22Rv1 (cell line): ENCODE measurements at regions not wholly inside any gene's neighbourhood (a gene's known extent, or its start where the extent isn't known, plus 50 kb on each side); places are given as distances from the start of the nearest gene placed in this dataset.

Experiments used
- H3K27ac ChIP-seq: fragments of 450-650 bp; 2 replicates; pipeline ENCODE4 v1.5.1; 2017
- ZFX ChIP-seq: fragments of 450-650 bp; IDR thresholded peaks from 2 replicates; pipeline ENCODE4 v1.6.1; 2017; ENCODE audit warnings: antibody characterized with exemption, borderline replicate concordance
- TF ChIP-seq, protein P1 (sequence below): fragments of 450-650 bp; IDR thresholded peaks from 2 replicates; pipeline ENCODE4 v1.5.1; 2017; ENCODE audit warnings: mild to moderate bottlenecking

DNA sequence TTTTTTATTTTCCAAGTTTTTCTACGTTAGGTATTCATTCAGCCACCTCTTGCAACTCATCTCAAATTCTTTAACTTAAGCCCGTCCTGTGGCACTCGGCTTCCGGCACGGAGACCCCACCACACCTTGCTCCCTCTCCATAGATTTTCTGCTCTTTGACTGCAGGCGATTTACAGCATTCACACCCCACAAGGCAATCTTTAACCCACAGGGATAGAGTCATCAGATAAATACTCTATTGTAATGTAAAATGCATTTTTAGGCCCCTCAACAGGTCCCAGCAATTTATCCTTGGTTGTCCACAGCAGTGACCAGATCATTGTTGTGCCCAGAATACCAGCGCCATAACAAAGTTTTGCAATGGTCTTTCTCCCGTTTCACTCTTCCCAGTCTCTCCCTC is 132.3 kb upstream of the EPHA4 start:
- no peak for TF ChIP-seq ZFX
- H3K27ac ChIP-seq, result no peak overlapping the region

DNA sequence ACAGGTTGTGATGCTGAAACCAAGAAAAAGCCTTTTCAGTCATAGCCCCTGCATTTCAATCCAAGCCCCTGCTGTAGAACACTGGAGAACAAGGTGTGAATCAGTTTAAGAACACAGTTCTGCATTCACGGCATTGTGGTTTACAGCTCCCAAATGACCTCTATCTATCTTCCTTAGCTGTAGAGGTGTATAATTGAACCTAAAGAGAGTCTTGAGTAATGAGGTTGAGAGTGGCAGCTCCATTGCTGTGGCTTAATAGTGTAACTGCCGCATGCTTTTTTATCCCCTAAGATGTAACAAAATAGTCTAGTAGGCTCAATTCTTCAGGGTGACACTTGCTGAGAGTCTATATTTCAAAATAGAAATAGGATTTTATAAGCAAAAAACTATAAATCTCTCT is 121.3 kb upstream of the EPHA4 start:
- TF ChIP-seq, protein P1, sequence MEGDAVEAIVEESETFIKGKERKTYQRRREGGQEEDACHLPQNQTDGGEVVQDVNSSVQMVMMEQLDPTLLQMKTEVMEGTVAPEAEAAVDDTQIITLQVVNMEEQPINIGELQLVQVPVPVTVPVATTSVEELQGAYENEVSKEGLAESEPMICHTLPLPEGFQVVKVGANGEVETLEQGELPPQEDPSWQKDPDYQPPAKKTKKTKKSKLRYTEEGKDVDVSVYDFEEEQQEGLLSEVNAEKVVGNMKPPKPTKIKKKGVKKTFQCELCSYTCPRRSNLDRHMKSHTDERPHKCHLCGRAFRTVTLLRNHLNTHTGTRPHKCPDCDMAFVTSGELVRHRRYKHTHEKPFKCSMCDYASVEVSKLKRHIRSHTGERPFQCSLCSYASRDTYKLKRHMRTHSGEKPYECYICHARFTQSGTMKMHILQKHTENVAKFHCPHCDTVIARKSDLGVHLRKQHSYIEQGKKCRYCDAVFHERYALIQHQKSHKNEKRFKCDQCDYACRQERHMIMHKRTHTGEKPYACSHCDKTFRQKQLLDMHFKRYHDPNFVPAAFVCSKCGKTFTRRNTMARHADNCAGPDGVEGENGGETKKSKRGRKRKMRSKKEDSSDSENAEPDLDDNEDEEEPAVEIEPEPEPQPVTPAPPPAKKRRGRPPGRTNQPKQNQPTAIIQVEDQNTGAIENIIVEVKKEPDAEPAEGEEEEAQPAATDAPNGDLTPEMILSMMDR, result no peak
- TF ChIP-seq ZFX, result no peak
- no peak overlapping the region for H3K27ac ChIP-seq

DNA sequence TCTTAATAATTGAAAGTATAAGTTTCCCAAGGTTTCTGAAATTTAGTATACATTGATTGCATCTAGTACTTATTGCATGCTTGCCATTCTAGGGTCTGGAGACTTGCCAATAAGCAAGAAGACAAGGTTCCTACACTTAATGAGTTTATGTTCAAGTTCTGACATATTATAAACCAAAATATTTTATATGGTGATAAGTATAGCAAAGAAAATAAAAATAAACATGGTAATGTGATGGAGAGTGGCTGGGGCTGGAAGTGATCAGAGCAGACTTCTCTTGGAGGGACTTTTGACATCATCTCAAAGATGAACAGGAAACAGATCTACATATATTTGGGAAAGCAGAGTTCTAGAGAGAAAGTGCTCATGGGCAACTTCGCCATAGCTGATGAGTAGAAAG is 119.5 kb upstream of the EPHA4 start:
- TF ChIP-seq, protein P1, result no peak
- TF ChIP-seq ZFX, result no peak
- no peak overlapping the region for H3K27ac ChIP-seq

DNA sequence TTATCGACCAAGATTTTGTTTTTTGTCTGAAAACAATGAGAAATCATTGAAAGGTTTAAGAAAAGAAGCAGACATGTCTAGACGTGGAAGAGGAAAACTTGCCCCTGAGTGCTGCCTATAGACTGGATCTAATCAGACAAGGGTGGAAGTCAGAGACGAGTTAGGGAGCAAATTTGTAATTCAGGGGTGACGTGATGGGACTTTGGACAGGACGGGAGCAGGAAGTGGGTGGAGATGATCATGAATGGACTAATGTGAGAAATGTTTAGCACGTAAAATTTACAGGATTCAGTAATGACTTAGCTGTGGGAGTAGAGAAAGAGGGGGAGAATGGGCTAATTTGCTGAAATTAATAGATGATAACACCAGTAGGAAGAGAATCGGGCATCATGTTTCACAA is 117.0 kb upstream of the EPHA4 start:
- TF ChIP-seq, protein P1, result no peak
- TF ChIP-seq ZFX, result no peak
- no peak overlapping the region for H3K27ac ChIP-seq

DNA sequence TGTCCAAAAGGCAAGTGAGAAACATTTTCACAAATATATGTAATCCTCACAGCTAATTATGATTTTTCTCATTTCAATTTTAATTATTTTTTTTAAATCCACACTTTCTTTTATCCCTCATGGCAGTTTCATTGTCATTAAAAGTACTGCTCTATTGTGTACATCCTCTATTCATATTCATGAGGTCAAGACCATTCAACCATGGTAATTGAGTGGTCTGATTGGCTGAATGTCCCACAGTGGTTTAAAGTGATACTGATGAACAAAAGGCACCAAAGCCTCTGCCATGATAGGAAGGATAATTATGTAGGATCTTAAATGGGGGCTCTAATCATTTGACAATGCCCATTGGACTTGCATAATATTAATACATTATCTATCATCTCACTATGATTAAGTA is 108.4 kb upstream of the EPHA4 start:
- TF ChIP-seq, protein P1, result no peak
- no peak overlapping the region for H3K27ac ChIP-seq

DNA sequence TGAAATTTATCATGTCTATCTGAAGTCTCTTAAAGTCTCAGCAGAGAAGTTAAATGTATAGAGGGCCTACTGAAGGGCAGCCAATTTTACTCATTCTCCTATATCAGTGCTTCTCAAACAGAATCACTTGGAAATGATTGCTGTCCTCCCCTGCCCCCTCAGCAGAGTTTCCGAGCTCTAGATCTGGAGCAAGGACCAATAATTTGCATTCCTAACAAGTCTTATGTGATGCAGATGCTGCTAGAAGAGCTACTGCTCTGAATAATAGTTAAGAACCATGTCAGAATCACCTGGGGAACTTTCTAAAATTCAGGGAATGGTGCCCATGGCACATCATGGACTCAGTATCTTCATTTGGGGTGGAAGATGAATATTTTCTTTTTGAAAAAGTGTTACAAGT is 105.6 kb upstream of the EPHA4 start:
- TF ChIP-seq ZFX, result no peak
- TF ChIP-seq, protein P1, result no peak
- no peak overlapping the region for H3K27ac ChIP-seq

DNA sequence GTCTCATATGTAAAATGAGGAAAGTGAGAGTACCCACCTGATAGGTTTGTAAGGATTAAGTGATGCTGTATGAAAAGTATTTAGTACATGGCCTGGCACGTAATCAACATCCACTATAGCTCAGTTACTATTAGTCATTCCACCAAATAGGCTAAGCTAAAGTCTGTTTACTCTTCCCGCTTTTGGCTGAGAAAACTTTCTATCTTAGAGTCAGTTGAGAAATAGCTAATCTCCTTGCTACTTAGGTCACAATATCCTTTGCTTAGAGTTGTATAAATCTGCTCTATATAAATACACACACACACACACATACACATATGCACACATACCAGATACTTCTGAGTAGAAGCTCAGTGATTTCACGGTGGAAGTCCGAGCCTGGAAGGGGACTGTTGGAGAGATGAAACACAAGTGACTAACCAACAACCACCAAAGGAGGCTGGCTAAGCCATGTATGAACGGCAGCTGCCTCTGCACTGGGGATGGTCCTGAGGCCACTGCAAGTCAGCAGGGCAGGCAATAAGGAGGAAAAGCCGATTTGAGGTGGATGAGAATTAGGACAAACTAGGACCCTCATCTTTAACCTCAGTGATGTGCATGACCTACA is 104.6 kb upstream of the EPHA4 start:
- H3K27ac ChIP-seq, result no peak overlapping the region
- TF ChIP-seq, protein P1, result no peak
- TF ChIP-seq ZFX, result no peak
